ENCODE measurements at regions not wholly inside any gene's neighbourhood (a gene's known extent, or its start where the extent isn't known, plus 50 kb on each side); places are given as distances from the start of the nearest gene placed in this dataset.

GRCh38 chr12:70059373-70059772 is 183.9 kb upstream of the CNOT2 start:
- TF ChIP-seq CTCF (IDR thresholded peaks at IDR 0.05 in 8 of 11, conservative IDR thresholded peaks at IDR 0.05 in 3 of 11) = no peak
- no peak for TF ChIP-seq POLR2AphosphoS5 (IDR thresholded peaks at IDR 0.05)

All from spleen (tissue), 7 donors.